Smooth muscle cell (in vitro differentiated cells): ENCODE measurements at regions not wholly inside any gene's neighbourhood (a gene's known extent, or its start where the extent isn't known, plus 50 kb on each side); places are given as distances from the start of the nearest gene placed in this dataset.

Experiments used
- DNase-seq: peaks from one replicate; lab custom pipeline; 2025; ENCODE audit not compliant: unreplicated experiment; lab: John Stamatoyannopoulos, UW
- H2AFZ ChIP-seq: fragments of 200-600 bp; sonication (generic); 2 replicates; pipeline ENCODE4 v1.6.0; 2016; ENCODE audit warnings: antibody characterized with exemption, low read depth, mild to moderate bottlenecking
- H3F3A ChIP-seq: fragments of 200-600 bp; sonication (generic); 2 replicates; pipeline ENCODE4 v1.6.0; 2017; ENCODE audit warnings: antibody characterized with exemption, low read depth
- H3K27ac ChIP-seq: fragments of 200-600 bp; sonication (generic); 2 replicates; pipeline ENCODE4 v1.5.1; 2016; ENCODE audit warnings: low read depth, mild to moderate bottlenecking
- H3K27me3 ChIP-seq: fragments of 200-600 bp; sonication (generic); 2 replicates; pipeline ENCODE4 v1.6.1; 2016; ENCODE audit warnings: low read depth, mild to moderate bottlenecking
- H3K36me3 ChIP-seq: fragments of 200-600 bp; sonication (generic); 2 replicates; pipeline ENCODE4 v1.5.1; 2016; ENCODE audit warnings: low read depth
- H3K4me1 ChIP-seq: fragments of 200-600 bp; sonication (generic); 2 replicates; pipeline ENCODE4 v1.5.1; 2016; ENCODE audit warnings: low read depth
- H3K4me2 ChIP-seq: fragments of 200-600 bp; sonication (generic); 2 replicates; pipeline ENCODE4 v1.6.0; 2016; ENCODE audit warnings: mild to moderate bottlenecking
- H3K4me3 ChIP-seq: fragments of 200-600 bp; sonication (generic); 2 replicates; pipeline ENCODE4 v1.5.1; 2016; ENCODE audit warnings: mild to moderate bottlenecking
- H3K79me2 ChIP-seq: fragments of 200-600 bp; sonication (generic); 2 replicates; pipeline ENCODE4 v1.6.0; 2016; ENCODE audit warnings: low read depth, mild to moderate bottlenecking
- H3K9ac ChIP-seq: fragments of 200-600 bp; sonication (generic); 2 replicates; pipeline ENCODE4 v1.6.0; 2016; ENCODE audit warnings: low read depth
- H3K9me3 ChIP-seq: fragments of 200-600 bp; sonication (generic); replicated peaks from 2 replicates; pipeline ENCODE4 v1.5.1; 2016; ENCODE audit warnings: low read depth
- H4K20me1 ChIP-seq: fragments of 200-600 bp; sonication (generic); 2 replicates; pipeline ENCODE4 v1.6.0; 2016; ENCODE audit warnings: low read depth
- CTCF ChIP-seq: fragments of 200-600 bp; sonication (generic); IDR thresholded peaks from 2 replicates; pipeline ENCODE4 v1.5.1; 2017; ENCODE audit warnings: borderline replicate concordance, mild to moderate bottlenecking, antibody characterized with exemption; ENCODE audit not compliant: insufficient read depth, poor library complexity, severe bottlenecking
- WGBS: methylation state at CpG from one replicate; pipeline ENCODE4 v1.1.7; 2016; ENCODE audit warnings: low lambda C conversion rate; 5-methylcytosine and 5-hydroxymethylcytosine counted together

- no peaks in the 10 kb centered on the region for H3K79me2 ChIP-seq
- TF ChIP-seq CTCF: no peak
- DNase-seq: peak; percentile 4
- peaks cover 14% of the 10 kb centered on the region for H3K4me1 ChIP-seq
- H3K36me3 ChIP-seq: no peaks in the 10 kb centered on the region
- H3K9ac ChIP-seq: no peak overlapping the region
- no peaks in the 10 kb centered on the region for H3K9me3 ChIP-seq
- H3K4me2 ChIP-seq: peak overlapping the region; percentile 94
- H3K27ac ChIP-seq: no peak overlapping the region
- no peaks in the 10 kb centered on the region for H3K27me3 ChIP-seq
- H4K20me1 ChIP-seq: no peaks in the 10 kb centered on the region
- H3F3A ChIP-seq: no peaks in the 10 kb centered on the region
- peak overlapping the region; percentile 97 for H2AFZ ChIP-seq
- 19% methylated on average over 49 of the region's 49 CpGs for WGBS
- peak overlapping the region; percentile 57 for H3K4me3 ChIP-seq
Measured at GRCh38 chr7:52088008-52088901, 771.6 kb upstream of the COBL start.

DNA sequence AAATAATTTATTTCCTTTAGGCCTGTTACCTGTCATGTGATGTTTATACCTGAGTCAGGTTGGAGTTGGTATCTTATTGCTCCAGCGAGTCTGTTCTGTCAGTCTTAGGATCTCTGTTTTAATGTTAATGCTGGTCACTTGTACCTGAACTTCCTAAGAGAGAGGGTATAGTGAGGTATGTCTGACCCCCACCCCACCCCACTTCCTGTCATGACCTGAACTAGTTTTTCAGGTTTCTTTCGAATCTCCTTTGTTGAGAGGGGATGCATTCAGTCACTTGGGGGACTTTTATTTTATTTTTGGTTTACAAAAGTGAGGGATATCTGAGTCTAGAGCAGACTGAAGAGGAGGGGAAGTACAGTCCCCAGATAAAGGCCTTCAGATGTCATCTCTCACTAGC lies 769.0 kb upstream of the COBL start:
- H3K4me2 ChIP-seq: no peak overlapping the region
- WGBS: 54% methylated on average over 2 of the region's 2 CpGs
- H3K4me3 ChIP-seq: no peak overlapping the region
- peaks cover 14% of the 10 kb centered on the region for H3K4me1 ChIP-seq
- H3K36me3 ChIP-seq: no peaks in the 10 kb centered on the region
- no peak overlapping the region for H3K27ac ChIP-seq
- DNase-seq: no peak
- H3K79me2 ChIP-seq: no peaks in the 10 kb centered on the region
- no peaks in the 10 kb centered on the region for H3F3A ChIP-seq
- no peaks in the 10 kb centered on the region for H3K9me3 ChIP-seq
- no peak overlapping the region for H2AFZ ChIP-seq
- no peaks in the 10 kb centered on the region for H4K20me1 ChIP-seq
- H3K9ac ChIP-seq: no peak overlapping the region
- no peaks in the 10 kb centered on the region for H3K27me3 ChIP-seq
- TF ChIP-seq CTCF: no peak

GRCh38 chr7:52080493-52080892 lies 763.9 kb upstream of the COBL start:
- 33% methylated on average over 2 of the region's 2 CpGs for WGBS
- H3K79me2 ChIP-seq: no peaks in the 10 kb centered on the region
- H3K27ac ChIP-seq: no peak overlapping the region
- no peak overlapping the region for H2AFZ ChIP-seq
- H3K4me2 ChIP-seq: no peak overlapping the region
- H3F3A ChIP-seq: no peaks in the 10 kb centered on the region
- no peaks in the 10 kb centered on the region for H3K9me3 ChIP-seq
- no peak overlapping the region for H3K4me3 ChIP-seq
- H3K36me3 ChIP-seq: no peaks in the 10 kb centered on the region
- no peaks in the 10 kb centered on the region for H3K4me1 ChIP-seq
- no peak for TF ChIP-seq CTCF
- H3K9ac ChIP-seq: no peak overlapping the region
- no peaks in the 10 kb centered on the region for H3K27me3 ChIP-seq
- no peaks in the 10 kb centered on the region for H4K20me1 ChIP-seq
- no peak for DNase-seq

- Histone ChIP-seq H3K4me3 (no peak overlapping the region), H3K4me1 (no peaks in the 10 kb centered on the region)
Measured at GRCh38 chr7:52079726-52080125, 763.1 kb upstream of the COBL start.

More at GRCh38 chr7:52079726-52080125, 763.1 kb upstream of the COBL start:
- no peak for DNase-seq
- no peaks in the 10 kb centered on the region for H3K9me3 ChIP-seq
- TF ChIP-seq CTCF: no peak
- no peak overlapping the region for H3K4me2 ChIP-seq
- H3K79me2 ChIP-seq: no peaks in the 10 kb centered on the region
- no peaks in the 10 kb centered on the region for H3K36me3 ChIP-seq
- no peaks in the 10 kb centered on the region for H3K27me3 ChIP-seq
- H2AFZ ChIP-seq: no peak overlapping the region
- H3F3A ChIP-seq: no peaks in the 10 kb centered on the region
- no peaks in the 10 kb centered on the region for H4K20me1 ChIP-seq
- no peak overlapping the region for H3K9ac ChIP-seq
- H3K27ac ChIP-seq: no peak overlapping the region
